A673 (cell line): ENCODE measurements at regions not wholly inside any gene's neighbourhood (a gene's known extent, or its start where the extent isn't known, plus 50 kb on each side); places are given as distances from the start of the nearest gene placed in this dataset.

ENCODE experiments used
- BruUV-seq: library from RNA; stranded (reverse); fragments of 400-500 nt; replicated peaks from 2 replicates; lab custom pipeline; 2021; lab: Mats Ljungman, UMichigan
- CTCF ChIA-PET: fragments of 300-600 bp; sonication (Branson Sonifier 250); formaldehyde crosslinking; loops from one replicate; lab custom pipeline; 2022; ENCODE audit warnings: antibody characterized with exemption; lab: Charles Lee
- POLR2A ChIA-PET: fragments of 300-600 bp; sonication (Branson Sonifier 250); formaldehyde crosslinking; loops from one replicate; lab custom pipeline; 2022; ENCODE audit warnings: antibody characterized with exemption; ENCODE audit not compliant: low non-redundant PET; lab: Charles Lee
- DNase-seq: peaks from one replicate; pipeline ENCODE4 v3.0.0-alpha.2; 2015; ENCODE audit warnings: low spot score
- H3K27ac ChIP-seq: fragments of 200-600 bp; sonication (generic); 2 replicates; pipeline ENCODE4 v1.5.1; 2016; ENCODE audit warnings: mixed run types, low read depth, mild to moderate bottlenecking, mixed read lengths, antibody characterized with exemption, low read length; ENCODE audit not compliant: poor library complexity, severe bottlenecking
- H3K27me3 ChIP-seq: fragments of 200-600 bp; sonication (generic); replicated peaks from 2 replicates; pipeline ENCODE4 v1.6.1; 2017; ENCODE audit warnings: mixed run types, low read depth, mild to moderate bottlenecking, mixed read lengths, antibody characterized with exemption, low read length; ENCODE audit not compliant: insufficient read depth, poor library complexity
- H3K36me3 ChIP-seq: fragments of 200-600 bp; sonication (generic); 2 replicates; pipeline ENCODE4 v1.6.1; 2016; ENCODE audit warnings: mixed run types, mild to moderate bottlenecking, mixed read lengths, antibody characterized with exemption, low read length; ENCODE audit not compliant: insufficient read depth, poor library complexity, severe bottlenecking
- H3K4me1 ChIP-seq: fragments of 200-600 bp; sonication (generic); 2 replicates; pipeline ENCODE4 v1.6.1; 2017; ENCODE audit warnings: mixed run types, mild to moderate bottlenecking, mixed read lengths, antibody characterized with exemption, low read length; ENCODE audit not compliant: insufficient read depth, poor library complexity, severe bottlenecking
- H3K4me3 ChIP-seq: fragments of 200-600 bp; sonication (generic); 2 replicates; pipeline ENCODE4 v1.5.1; 2016; ENCODE audit warnings: low read depth, mixed run types, mild to moderate bottlenecking, mixed read lengths, low read length; ENCODE audit not compliant: poor library complexity, severe bottlenecking
- H3K9me3 ChIP-seq: fragments of 200-600 bp; sonication (generic); 2 replicates; pipeline ENCODE4 v1.6.1; 2016; ENCODE audit warnings: mixed run types, low read depth, mild to moderate bottlenecking, mixed read lengths, antibody characterized with exemption, low read length; ENCODE audit not compliant: poor library complexity, severe bottlenecking
- CTCF ChIP-seq: fragments of 300-800, 200-600 bp; sonication (generic); conservative IDR thresholded peaks from 2 replicates; pipeline ENCODE4 v1.5.1; 2017; ENCODE audit warnings: low read depth, mild to moderate bottlenecking, antibody characterized with exemption, low read length, moderate library complexity, mixed read lengths
- EZH2 ChIP-seq: fragments of 200-600 bp; sonication (generic); IDR thresholded peaks from 2 replicates; pipeline ENCODE4 v1.6.1; 2017; ENCODE audit warnings: borderline replicate concordance, low read depth, mild to moderate bottlenecking, mixed read lengths, antibody characterized with exemption, low read length; ENCODE audit not compliant: poor library complexity, severe bottlenecking
- intact Hi-C: fragments of 100-400 bp; cut with micrococcal nuclease; formaldehyde crosslinking; loops from one replicate; pipeline ENCODE4 v1.10.0; 2022; ENCODE audit not compliant: unreplicated experiment

DNA sequence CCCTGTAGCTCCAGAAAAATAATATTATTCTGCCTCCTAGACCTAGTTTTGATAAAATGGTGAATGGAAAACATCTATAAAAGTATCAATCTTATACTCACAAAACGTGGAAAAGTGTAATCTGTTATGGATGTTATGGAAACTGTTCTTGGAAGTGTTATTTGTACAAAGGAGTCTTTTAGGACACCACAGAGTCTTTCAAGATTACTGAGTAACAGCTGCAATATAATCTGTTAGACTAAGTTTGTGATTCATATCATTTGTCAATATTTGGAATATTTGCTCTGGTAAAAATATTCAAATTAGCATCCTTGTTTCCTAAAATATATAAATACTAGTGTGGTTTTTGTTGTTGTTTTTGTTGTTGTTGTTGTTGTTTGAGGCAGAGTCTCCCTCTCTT is 87.9 kb downstream of the RAD51AP2 start:
- POLR2A ChIA-PET = no interaction called here
- CTCF ChIA-PET = no interaction called here

GRCh38 chr2:17429130-17429529 is 89.1 kb downstream of the RAD51AP2 start:
- no TSS peak for BruUV-seq
- POLR2A ChIA-PET = no interaction called here
- TF ChIP-seq EZH2 (no peak), CTCF (no peak)
- DNase-seq = no peak
- Histone ChIP-seq H3K9me3 (no peaks in the 10 kb centered on the region), H3K36me3 (no peaks in the 10 kb centered on the region), H3K4me1 (no peaks in the 10 kb centered on the region), H3K27ac (no peak overlapping the region), H3K27me3 (peaks cover 6% of the 10 kb centered on the region), H3K4me3 (no peak overlapping the region)
- CTCF ChIA-PET = no interaction called here
- intact Hi-C loops = no loop called here

More for the DNA sequence above, 87.9 kb downstream of the RAD51AP2 start:
- intact Hi-C loops = no loop called here
- Histone ChIP-seq H3K4me1 (no peaks in the 10 kb centered on the region), H3K4me3 (no peak overlapping the region), H3K27me3 (peaks cover 6% of the 10 kb centered on the region), H3K27ac (no peak overlapping the region), H3K36me3 (no peaks in the 10 kb centered on the region), H3K9me3 (no peaks in the 10 kb centered on the region)
- DNase-seq = no peak
- no TSS peak for BruUV-seq
- TF ChIP-seq CTCF (no peak), EZH2 (no peak)

DNA sequence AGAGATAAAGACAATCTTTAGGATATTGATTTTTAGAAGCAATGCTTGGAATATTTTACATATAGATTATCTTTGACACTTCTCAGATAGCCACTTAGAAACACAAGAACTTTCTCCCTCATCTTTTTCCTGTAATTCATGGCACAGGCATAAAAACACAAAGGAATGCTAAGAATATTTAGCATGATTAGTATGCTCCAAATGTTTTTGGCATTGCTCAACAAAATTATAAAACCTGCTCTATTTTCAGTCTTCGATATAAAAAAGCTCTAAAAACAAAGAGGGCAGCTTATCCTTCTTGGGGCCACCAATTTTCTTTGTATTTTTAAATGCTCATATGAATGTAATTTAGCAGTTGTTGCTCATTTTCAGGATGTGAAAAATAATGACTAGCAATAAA is 90.8 kb downstream of the RAD51AP2 start:
- TF ChIP-seq CTCF (no peak), EZH2 (no peak)
- H3K36me3 ChIP-seq = no peaks in the 10 kb centered on the region
- ChIA-PET POLR2A (no interaction called here), CTCF (interaction anchor here (0.7 kb wide), 1 partner anchor 209 kb away, joined by 4 read pairs; no protein-coding TSS in a partner anchor)
- H3K9me3 ChIP-seq = no peaks in the 10 kb centered on the region
- intact Hi-C loops = no loop called here
- no peaks in the 10 kb centered on the region for H3K4me1 ChIP-seq
- no peak for DNase-seq
- no peak overlapping the region for H3K4me3 ChIP-seq
- peaks cover 6% of the 10 kb centered on the region for H3K27me3 ChIP-seq
- no TSS peak for BruUV-seq
- no peak overlapping the region for H3K27ac ChIP-seq
